Testis (tissue), 2 donors: ENCODE measurements at regions not wholly inside any gene's neighbourhood (a gene's known extent, or its start where the extent isn't known, plus 50 kb on each side); places are given as distances from the start of the nearest gene placed in this dataset.

Source experiments
- DNase-seq: peaks from one replicate; pipeline ENCODE4 v3.0.0-alpha.2; 2019
- H3K27ac ChIP-seq, 2 donors: fragments of 200-600 bp; sonication (generic); one replicate each; pipeline ENCODE4 v1.5.1; 2019
- H3K27me3 ChIP-seq: fragments of 200-600 bp; sonication (generic); one replicate; pipeline ENCODE4 v1.5.1; 2019
- H3K36me3 ChIP-seq: fragments of 200-600 bp; sonication (generic); one replicate; pipeline ENCODE4 v1.5.1; 2017; ENCODE audit warnings: low read depth; ENCODE audit errors: missing control alignments
- H3K4me1 ChIP-seq: fragments of 200-600 bp; sonication (generic); one replicate; pipeline ENCODE4 v1.5.1; 2019
- H3K4me3 ChIP-seq, 2 donors: fragments of 200-600 bp; sonication (generic); one replicate each; pipeline ENCODE4 v1.5.1; 2017 to 2019
- H3K9me3 ChIP-seq: fragments of 200-600 bp; sonication (generic); one replicate; pipeline ENCODE4 v1.5.1; 2017
- POLR2A ChIP-seq: fragments of 450-650 bp; IDR thresholded peaks from one replicate; pipeline ENCODE4 v1.6.1; 2017; ENCODE audit warnings: antibody characterized with exemption, mild to moderate bottlenecking, moderate library complexity
- WGBS, 2 donors: methylation state at CpG; one replicate each; pipeline ENCODE4 v1.1.5; 2018; 5-methylcytosine and 5-hydroxymethylcytosine counted together
- intact Hi-C: fragments of 100-400 bp; cut with DNase I; formaldehyde crosslinking; loops from one replicate; pipeline ENCODE4 v1.15.1; 2023; ENCODE audit warnings: low total_unique reads
- TF ChIP-seq, protein P1 (sequence below), 3 experiments: fragments of 450-650 bp in 2 of 3; fragments of 200-600 bp in 1 of 3; sonication (generic) in 1 of 3; IDR thresholded peaks; one replicate each; pipeline ENCODE4 v1.5.1; 2016 to 2019; ENCODE audit warnings: antibody characterized with exemption in 3 of 3, mild to moderate bottlenecking in 2 of 3, moderate library complexity in 1 of 3

DNA sequence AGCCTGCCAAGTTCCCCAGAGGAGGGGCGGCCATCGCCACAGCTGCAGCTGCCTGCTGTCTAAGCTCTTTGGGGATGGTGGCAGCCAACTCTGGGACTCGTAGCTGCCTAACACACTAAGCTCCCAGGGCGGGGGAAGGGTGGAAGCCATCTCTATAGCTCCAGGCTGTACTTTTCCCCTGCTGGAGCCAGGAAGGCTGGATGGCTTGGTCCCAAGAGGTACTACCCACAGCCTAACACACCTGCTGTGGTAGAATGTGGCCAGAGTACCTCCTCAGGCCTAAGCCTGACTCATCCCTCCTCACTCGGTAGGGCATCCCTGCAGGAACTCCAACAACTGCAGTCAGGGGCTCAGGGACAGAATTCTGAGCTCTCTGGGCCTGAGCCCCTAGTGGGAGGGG is 151.7 kb upstream of the TAC1 start:
- DNase-seq, result no peak
- intact Hi-C loops, result no loop called here
- TF ChIP-seq, protein P1, sequence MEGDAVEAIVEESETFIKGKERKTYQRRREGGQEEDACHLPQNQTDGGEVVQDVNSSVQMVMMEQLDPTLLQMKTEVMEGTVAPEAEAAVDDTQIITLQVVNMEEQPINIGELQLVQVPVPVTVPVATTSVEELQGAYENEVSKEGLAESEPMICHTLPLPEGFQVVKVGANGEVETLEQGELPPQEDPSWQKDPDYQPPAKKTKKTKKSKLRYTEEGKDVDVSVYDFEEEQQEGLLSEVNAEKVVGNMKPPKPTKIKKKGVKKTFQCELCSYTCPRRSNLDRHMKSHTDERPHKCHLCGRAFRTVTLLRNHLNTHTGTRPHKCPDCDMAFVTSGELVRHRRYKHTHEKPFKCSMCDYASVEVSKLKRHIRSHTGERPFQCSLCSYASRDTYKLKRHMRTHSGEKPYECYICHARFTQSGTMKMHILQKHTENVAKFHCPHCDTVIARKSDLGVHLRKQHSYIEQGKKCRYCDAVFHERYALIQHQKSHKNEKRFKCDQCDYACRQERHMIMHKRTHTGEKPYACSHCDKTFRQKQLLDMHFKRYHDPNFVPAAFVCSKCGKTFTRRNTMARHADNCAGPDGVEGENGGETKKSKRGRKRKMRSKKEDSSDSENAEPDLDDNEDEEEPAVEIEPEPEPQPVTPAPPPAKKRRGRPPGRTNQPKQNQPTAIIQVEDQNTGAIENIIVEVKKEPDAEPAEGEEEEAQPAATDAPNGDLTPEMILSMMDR (IDR thresholded peaks at IDR 0.05), result no peak
- TF ChIP-seq POLR2A, result no peak
- Histone ChIP-seq H3K9me3 (no peaks in the 10 kb centered on the region), H3K4me1 (no peaks in the 10 kb centered on the region), H3K4me3 (no peak overlapping the region), H3K27ac (no peak overlapping the region), H3K36me3 (no peaks in the 10 kb centered on the region), H3K27me3 (no peaks in the 10 kb centered on the region)
- WGBS, 2 donors, result 93% methylated on average over 5 of the region's 5 CpGs; no CpG with 5 or more reads in 1 of the 2 donors

DNA sequence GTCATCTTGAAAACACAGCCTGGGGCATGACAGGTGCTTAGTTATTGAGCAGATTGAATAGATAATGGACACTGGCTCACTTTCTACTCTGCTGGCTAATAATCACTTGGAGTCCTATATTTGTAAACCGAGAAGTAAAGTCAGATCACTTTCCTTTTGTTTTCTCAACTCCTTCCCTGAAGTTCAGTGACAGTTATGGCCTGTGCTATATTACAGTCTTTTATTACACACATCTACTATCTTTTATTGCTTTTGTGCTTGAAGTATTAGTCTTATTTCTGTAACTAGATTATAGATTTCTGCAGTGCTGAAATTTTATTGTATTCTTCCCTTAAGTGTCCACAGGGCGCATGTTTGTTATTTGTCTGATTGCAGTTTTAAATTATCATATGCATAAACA is 136.4 kb upstream of the TAC1 start:
- Histone ChIP-seq H3K36me3 (no peaks in the 10 kb centered on the region), H3K9me3 (no peaks in the 10 kb centered on the region), H3K27me3 (no peaks in the 10 kb centered on the region), H3K4me1 (no peaks in the 10 kb centered on the region), H3K4me3 (no peak overlapping the region), H3K27ac (no peak overlapping the region)
- no peak for DNase-seq
- no peak for TF ChIP-seq POLR2A
- TF ChIP-seq, protein P1 (IDR thresholded peaks at IDR 0.05), result no peak
- intact Hi-C loops, result no loop called here
- WGBS, 2 donors, result 87 to 92% methylated on average over 2 of the region's 2 CpGs

DNA sequence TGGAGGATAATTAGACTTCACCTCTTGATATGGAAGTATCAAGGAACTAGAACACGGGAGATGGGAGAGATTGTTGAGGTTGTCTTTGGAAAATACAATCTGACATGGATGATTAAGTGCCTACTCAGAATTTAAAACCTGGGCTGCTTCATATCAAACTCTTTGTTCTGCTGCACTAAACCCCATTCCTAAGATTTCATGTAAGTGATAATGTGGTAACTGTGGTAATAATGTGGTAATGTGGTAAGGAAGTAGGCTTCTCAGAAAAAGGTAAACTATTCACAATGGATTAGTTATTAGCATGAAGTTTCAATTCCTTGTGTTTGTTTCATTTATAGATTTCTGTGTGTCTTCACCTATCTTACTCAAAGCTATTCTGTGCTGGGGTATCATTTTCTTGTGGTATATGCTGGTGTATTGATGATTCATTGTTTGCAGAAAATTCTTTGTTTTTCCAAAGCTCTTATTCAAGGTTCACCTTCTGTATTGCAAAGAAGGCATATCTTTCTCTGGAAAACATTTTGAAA is 129.9 kb upstream of the TAC1 start:
- no peaks in the 10 kb centered on the region for H3K27me3 ChIP-seq
- no peaks in the 10 kb centered on the region for H3K36me3 ChIP-seq
- intact Hi-C loops, result no loop called here
- H3K4me3 ChIP-seq, result no peak overlapping the region
- no peak overlapping the region for H3K27ac ChIP-seq
- H3K4me1 ChIP-seq, result no peaks in the 10 kb centered on the region
- TF ChIP-seq POLR2A, result no peak
- TF ChIP-seq, protein P1 (IDR thresholded peaks at IDR 0.05), result no peak
- DNase-seq, result no peak
- WGBS, 2 donors, result 62 to 73% methylated on average over 1 of the region's 1 CpG
- no peaks in the 10 kb centered on the region for H3K9me3 ChIP-seq

DNA sequence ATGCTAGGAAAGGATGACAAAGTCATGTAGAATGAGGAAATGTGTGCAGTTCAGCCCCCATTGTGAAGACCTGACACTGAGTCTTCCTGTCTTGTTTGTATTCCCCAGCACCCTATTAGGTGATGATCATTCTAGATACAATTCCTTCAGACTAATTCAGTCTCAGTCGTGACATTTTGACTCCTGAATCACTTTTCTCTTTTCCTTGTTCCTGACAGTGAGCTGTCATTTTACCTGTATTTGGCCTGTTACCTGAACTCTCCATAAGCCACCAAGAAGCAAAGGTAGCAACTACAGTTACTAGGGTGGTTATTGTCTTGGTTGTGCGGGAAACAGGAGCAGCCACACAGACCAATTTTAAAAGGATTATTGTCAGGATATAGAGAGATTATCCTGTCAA is 111.4 kb upstream of the TAC1 start:
- Histone ChIP-seq H3K27ac (no peak overlapping the region), H3K4me1 (no peaks in the 10 kb centered on the region), H3K27me3 (no peaks in the 10 kb centered on the region), H3K36me3 (no peaks in the 10 kb centered on the region), H3K4me3 (no peak overlapping the region), H3K9me3 (no peaks in the 10 kb centered on the region)
- 83 to 97% methylated on average over 2 of the region's 2 CpGs for WGBS, 2 donors
- TF ChIP-seq, protein P1 (IDR thresholded peaks at IDR 0.05), result no peak
- no peak for TF ChIP-seq POLR2A
- intact Hi-C loops, result no loop called here
- DNase-seq, result no peak

DNA sequence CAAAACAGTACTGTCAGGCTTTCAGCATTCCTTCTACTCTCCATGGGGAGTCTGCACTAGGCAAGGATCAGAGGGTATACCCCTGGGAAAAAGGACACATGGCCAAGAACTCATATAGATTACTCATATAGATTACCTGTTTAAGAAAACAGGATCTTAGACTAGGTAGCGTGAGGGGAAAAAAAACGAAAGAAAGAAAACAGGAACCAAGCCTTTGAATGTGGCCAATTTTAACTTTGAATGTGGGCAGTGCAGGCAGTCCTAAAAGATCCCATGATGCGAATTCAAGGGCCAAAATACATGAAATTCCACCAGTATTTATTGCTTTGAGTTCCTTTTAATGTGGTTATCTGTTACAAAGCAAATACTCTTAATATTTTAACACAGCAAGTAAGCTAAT is 108.6 kb upstream of the TAC1 start:
- Histone ChIP-seq H3K9me3 (no peaks in the 10 kb centered on the region), H3K27me3 (no peaks in the 10 kb centered on the region), H3K4me3 (no peak overlapping the region), H3K4me1 (no peaks in the 10 kb centered on the region), H3K27ac (no peak overlapping the region), H3K36me3 (no peaks in the 10 kb centered on the region)
- no peak for TF ChIP-seq POLR2A
- TF ChIP-seq, protein P1 (IDR thresholded peaks at IDR 0.05), result no peak
- intact Hi-C loops, result no loop called here
- 82% methylated on average over 3 of the region's 3 CpGs for WGBS, 2 donors
- no peak for DNase-seq
